Fibroblast of mammary gland (primary cell): ENCODE measurements at regions not wholly inside any gene's neighbourhood (a gene's known extent, or its start where the extent isn't known, plus 50 kb on each side); places are given as distances from the start of the nearest gene placed in this dataset.

ENCODE experiments used
- DNase-seq: peaks from one replicate; pipeline ENCODE4 v3.0.0-alpha.2; 2010; ENCODE audit warnings: low read depth
- H3K4me3 ChIP-seq: 2 replicates; pipeline ENCODE4 v1.5.1; 2011; ENCODE audit warnings: low read depth, mild to moderate bottlenecking, low read length, moderate library complexity; ENCODE audit not compliant: control insufficient read depth
- CTCF ChIP-seq: conservative IDR thresholded peaks from 2 replicates; pipeline ENCODE4 v1.5.1; 2011; ENCODE audit warnings: low read depth, low read length, inconsistent platforms; ENCODE audit not compliant: control insufficient read depth, insufficient read depth

DNA sequence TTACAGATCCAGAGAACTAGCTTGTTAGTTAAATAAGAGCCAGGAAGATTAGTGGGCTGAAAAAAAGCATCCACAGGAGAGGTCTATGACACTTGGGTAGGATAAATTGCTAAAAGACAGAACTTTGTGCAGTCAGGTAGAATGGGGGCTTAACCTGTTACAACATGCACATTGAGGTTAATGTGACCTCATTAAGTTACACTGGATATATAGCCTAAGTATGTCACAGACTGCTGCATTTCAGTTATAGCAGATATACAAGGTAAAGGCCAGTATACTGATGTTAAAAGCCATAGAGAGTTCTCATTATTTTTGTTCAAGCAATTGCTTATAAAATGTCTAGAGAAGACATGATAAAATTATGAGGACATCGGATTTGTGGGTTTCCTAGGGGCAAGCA is 1179.9 kb upstream of the PCDH9 start:
- TF ChIP-seq CTCF: no peak
- H3K4me3 ChIP-seq: no peak overlapping the region
- no peak for DNase-seq

GRCh38 chr13:68390987-68391386 is 1160.9 kb upstream of the PCDH9 start:
- TF ChIP-seq CTCF: no peak
- H3K4me3 ChIP-seq: no peak overlapping the region
- DNase-seq: no peak

- DNase-seq: no peak
- no peak for TF ChIP-seq CTCF
- H3K4me3 ChIP-seq: no peak overlapping the region
Observed at GRCh38 chr13:68386808-68387207, 1156.7 kb upstream of the PCDH9 start.

DNA sequence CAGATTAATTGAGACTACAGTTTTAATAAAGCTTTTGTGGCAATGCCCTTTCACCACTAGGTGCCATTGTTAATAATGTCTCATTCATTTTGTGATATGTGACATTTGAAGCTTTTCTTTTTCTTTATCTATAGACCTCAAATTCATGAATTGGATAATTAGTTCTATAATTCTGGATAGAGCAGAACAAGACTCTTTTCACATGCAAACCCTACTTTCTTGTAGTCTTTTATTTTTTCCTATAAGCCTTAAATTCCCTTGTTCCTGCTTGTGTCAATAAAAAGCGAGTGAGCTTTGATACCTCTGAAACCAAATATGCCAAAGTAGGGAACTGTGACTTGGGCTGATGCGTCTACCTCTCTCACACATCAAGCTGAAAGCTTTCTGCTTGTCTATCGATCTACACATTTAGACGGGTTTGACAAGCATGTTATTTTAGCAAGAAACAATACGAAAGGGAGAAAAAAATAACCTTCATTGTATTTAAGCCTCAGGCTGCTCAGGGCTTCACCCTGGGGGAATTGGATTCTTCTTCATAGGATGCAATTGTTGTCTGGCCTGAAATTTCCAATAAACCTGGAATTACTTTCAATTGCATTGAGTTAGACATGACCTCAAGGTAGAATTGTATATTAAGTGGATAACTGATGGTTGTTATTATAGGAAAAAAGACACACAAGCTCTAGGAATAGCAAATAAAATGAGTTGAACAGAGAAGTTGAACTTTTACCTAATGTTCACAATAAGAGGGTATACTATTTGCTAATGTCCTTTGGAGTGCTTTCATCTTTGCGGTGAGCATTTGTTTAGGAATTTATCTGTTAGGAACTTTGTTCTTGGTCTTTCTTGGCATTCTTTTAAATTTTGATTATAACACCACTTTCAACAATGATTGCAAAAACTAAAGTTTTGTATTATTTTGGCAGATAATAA is 1150.2 kb upstream of the PCDH9 start:
- no peak for DNase-seq
- no peak overlapping the region for H3K4me3 ChIP-seq
- TF ChIP-seq CTCF: no peak

DNA sequence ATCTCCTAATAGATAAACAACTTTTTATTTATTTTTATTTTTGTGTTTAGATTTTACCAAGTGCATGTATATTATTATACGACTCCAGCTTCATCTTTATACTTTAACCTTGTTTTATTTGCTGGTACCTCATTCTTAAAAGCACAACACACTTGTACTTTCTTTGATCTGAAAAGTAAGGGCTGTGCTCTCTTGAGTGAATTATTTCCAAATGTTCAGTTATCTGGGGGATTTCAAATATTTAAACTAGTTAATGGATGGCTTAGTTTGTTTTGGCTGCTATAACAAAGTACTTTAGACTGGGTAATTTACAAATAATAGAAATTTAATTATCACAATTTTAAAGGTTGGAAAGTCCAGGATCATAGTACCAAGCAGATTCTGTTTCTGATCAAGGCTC is 1148.2 kb upstream of the PCDH9 start:
- H3K4me3 ChIP-seq: no peak overlapping the region
- no peak for TF ChIP-seq CTCF
- DNase-seq: no peak

DNA sequence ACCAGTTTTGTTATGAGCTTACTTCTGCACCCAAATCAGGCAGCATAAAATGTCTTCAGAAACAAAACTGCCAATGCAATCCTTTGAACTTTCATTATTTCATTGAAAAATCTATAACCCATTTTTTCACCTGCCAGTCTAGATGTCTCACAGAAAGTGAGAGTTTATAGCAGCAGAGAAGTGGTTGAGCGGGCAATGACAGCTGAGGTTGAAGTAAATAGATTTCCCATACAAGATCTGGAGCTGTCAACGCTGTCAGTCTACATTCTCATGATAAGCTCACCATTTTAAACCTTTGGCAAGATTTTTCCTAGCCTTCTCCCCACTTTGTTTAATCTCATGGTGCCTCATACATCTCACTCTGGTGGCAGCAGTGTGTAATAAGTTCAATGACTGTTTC is 1144.9 kb upstream of the PCDH9 start:
- no peak for TF ChIP-seq CTCF
- no peak for DNase-seq

GRCh38 chr13:68369739-68370138 is 1139.6 kb upstream of the PCDH9 start:
- TF ChIP-seq CTCF: no peak
- DNase-seq: no peak

More for the DNA sequence above, 1144.9 kb upstream of the PCDH9 start:
- no peak overlapping the region for H3K4me3 ChIP-seq

More at GRCh38 chr13:68369739-68370138, 1139.6 kb upstream of the PCDH9 start:
- no peak overlapping the region for H3K4me3 ChIP-seq
